ENCODE measurements at regions not wholly inside any gene's neighbourhood (a gene's known extent, or its start where the extent isn't known, plus 50 kb on each side); places are given as distances from the start of the nearest gene placed in this dataset.
"Not testable (repeated sequence)": the region's sequence is repeated elsewhere in the genome, so short reads cannot be mapped to it uniquely, and the experiment has no call there.

DNA sequence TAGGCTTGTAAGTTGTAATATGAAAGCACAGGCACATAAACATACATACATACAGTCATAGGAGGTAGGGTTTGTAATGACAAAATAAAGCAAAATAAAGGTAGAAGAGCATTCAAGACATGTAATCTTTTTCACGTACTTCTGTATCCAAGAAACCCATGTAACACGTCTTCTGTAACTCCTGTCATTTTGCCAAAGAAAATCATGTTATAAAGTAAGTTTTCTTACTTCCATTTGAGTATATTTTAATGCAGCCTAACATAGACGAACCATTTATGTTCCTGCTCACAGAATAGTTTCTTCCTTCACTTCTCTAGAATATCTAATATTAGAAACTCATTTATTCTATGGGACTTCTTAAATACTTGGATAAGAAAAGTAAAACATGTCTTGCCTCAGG is 1884.0 kb upstream of the CELF4 start:
- no peak for DNase-seq

DNA sequence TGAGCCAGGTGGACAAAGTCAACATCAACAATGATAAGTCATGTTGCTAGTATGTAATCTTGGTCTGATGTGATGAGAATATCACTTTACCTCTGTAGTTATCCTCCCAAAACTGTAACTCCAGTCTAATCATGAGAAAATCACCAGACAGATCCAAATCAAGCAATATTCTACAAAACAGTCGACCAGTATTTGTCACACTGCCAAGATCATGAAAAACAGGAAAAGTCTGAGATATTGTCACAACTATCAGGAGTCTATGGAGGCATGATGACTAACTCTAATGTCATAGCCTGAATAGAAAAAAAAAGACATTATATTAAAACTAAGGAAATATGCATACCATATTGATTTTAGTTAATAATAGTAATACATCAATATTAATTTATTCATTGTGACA is 1883.3 kb upstream of the CELF4 start:
- DNase-seq, result no peak

DNA sequence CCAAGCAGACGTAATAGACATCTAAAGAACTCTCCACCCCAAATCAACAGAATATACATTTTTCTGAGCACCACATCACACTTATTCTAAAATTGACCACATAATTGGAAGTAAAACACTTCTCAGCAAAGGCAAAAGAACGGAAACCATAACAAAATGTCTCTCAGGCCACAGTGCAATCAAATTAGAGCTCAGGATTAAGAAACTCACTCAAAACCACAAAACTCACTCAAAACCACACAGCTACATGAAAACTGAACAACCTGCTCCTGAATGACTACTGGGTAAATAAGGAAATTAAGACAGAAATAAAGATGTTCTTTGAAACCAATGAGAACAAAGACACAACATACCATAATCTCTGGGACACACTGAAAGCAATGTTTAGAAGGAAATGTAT is 1879.4 kb upstream of the CELF4 start:
- DNase-seq, result not testable (repeated sequence)

DNA sequence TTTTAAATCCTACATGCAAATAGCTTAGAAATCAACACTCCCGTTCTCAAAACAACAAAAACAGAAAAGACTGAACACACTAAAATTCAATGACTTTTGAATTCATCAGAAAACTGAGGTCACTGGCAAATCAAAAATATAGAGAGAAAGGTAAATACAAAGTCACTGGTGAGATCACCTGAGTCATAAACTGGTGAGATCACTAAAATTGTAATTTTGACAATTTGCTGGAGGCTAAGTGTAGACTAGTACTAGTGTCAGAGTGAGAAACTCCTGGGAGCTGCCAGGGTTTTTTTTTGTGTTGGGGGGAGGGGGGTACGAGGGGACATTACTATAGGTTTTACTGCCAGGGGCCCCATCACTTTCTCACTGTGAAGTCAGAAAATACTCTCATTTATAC is 1876.0 kb upstream of the CELF4 start:
- no peak for DNase-seq

DNA sequence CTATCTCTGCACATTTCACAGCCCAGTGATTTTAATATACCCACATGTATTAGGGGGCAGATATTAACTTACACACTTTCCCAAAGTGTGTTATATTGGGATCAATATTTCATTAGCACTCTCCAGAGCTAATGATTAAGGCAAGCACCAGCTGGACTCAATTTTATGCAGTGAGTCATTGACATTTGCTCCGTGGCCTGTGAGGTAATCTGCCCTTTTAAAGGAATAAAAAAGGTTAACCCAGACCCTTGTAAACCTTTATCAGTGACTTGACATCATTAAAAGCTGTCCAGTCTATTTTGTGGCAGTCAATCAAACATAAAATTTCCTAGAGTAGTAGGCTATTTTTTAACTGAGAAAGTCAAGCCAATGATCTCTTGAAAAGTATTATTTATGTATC is 1870.4 kb upstream of the CELF4 start:
- no peak for DNase-seq

DNA sequence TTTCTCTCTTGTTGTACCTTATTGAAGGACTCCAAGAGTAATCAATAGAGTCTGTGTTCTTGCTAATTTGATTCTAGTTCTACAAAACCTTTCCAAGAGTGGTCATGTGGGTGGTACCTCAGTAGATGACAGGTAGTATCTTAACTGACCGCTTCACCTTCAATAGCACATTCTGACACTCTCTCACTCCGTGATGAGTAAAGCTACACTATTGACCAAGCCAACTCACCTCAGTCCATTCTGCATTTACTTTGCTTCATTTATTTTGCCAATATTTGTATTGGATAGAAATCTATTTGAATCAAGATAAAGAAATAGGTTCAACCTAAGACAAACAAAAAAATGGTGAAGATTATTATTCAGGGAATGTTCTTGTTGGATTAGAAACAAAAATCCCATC is 1869.6 kb upstream of the CELF4 start:
- DNase-seq, result no peak

DNA sequence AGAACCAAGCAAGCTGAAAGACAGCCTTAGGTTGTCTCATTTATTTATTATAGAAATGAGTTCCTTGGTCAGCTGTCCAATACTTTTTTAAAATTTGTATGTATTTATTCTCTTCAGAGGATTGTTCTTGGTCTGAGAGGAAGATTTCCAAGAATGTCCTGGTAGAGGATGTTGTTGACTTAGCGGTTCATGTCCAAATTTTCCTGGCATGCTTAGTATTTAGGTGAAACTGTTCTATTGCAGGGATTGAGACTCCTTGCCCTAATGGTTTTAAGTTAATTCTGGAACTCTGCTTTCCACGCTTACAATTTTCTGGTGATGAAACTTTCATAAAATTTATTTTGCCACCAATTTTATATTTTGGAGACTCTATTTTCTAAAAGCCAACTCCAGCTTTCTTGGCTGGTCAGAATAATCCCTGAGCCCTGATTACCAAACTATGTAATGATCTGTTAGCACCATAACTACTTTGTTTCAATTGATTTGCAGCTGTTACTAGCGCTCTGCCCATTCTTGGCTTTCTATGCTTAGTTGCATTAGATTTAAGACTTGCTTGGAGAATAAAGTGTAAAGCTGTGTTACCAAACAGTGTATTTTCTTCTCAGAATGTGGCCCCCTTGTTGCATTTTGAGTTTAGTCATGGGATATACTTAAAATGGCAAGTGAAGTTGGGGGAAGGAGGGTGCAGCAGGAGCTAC is 1868.8 kb upstream of the CELF4 start:
- DNase-seq, result no peak

DNA sequence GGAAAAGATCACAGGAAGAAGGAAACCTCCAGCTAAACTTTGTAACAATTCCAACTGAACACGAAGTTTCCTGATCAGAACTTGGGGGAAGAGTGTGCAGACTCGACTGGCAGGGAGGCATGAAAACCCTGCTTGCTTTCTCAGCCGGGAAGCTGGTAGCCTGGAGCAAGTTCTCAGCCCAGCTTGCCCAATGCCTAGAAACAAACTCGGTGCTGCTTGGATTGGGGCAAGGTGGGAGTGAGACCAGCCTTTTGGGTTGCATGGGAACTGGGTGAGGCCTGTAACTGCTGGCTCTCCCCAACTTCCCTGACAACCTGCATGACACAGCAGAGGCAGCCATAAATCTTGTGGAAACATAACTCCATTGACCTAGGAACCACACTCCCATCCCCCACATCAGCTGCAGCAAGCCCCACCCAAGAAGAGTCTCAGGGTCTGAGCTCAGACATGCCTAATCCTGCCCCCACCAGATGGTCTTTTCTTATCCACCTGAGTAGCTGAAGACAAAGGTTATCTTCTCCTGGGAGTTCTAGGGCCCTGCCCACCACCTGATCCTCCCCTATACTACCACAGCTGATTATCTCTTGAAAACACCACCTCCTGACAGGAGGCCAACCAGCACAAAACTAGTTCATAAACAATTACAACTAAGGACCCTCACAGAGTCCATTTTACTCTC is 1859.7 kb upstream of the CELF4 start:
- no peak for DNase-seq

DNA sequence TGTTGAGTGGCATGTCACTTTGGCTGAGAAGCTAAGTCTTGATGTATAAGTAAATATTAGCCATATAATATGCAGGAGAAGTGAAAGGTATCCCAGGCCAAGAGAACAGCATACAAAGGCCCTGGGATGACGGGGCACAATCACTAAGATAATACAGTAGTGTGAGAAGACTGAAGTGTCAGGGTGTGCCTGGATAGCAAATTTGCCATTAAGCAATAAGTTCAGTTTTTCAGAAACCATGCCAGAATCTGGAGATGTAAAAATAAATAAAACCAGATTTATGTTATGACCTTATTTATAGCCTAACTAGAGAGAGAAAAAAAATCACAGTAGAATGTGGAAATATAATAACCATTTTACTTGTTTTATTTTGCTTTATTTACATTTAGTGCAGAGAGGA is 1858.7 kb upstream of the CELF4 start:
- DNase-seq, result no peak

DNA sequence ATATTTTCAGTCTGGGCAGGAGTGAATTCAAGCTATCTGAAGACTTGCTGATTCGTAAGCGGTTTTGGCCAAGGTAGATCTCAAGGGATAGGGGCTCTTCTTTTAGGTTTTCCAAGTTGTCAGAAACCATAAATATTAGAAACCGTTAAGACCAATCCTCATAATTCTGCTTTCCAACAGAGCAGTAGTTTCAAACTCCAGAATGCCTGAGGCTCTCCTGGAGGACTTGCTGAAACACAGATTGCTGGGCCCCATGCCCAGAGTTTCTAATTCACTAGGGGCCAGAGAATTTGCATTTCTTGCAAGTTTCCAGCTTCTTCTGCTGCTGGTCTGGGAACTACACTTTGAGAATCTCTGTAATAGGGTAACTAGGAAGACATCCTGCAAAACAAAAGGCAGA is 1855.7 kb upstream of the CELF4 start:
- no peak for DNase-seq

DNA sequence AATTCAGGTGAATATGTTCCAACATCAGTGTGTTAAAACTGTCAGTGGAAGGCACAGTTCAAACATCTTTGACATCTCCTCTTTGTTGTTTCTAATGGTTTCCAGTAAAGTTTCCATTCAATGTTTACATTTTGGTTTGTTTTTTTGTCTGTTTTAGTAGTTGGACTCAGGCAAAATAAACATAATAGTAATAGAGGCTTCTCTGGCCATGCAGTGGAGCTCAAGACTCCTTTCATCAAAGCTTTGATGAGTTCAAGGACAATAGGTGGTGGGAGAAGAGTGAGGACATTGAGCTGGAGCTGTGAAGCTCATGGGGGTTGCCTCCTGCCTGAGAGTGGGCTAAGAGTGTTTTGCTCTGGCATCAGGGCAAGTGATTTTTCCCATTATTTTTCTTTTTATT is 1853.7 kb upstream of the CELF4 start:
- DNase-seq, result no peak

DNA sequence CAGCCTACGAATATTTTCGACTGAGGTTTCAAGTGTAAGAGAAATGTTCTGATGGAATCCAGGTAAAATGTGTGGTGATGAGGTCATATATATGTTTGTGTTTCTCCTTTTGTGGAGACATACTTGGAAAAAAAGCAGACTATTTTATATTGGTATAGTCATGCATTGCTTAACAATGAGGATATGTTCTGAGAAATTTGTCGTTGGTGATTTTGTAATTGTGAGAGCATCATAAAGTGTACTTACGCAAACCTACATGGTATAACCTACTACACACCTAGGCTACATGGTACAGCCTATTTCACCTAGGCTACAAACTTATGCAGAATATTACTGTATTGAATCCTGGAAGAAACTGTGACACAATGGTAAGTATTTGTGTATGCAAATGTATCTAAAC is 1849.9 kb upstream of the CELF4 start:
- no peak for DNase-seq

DNA sequence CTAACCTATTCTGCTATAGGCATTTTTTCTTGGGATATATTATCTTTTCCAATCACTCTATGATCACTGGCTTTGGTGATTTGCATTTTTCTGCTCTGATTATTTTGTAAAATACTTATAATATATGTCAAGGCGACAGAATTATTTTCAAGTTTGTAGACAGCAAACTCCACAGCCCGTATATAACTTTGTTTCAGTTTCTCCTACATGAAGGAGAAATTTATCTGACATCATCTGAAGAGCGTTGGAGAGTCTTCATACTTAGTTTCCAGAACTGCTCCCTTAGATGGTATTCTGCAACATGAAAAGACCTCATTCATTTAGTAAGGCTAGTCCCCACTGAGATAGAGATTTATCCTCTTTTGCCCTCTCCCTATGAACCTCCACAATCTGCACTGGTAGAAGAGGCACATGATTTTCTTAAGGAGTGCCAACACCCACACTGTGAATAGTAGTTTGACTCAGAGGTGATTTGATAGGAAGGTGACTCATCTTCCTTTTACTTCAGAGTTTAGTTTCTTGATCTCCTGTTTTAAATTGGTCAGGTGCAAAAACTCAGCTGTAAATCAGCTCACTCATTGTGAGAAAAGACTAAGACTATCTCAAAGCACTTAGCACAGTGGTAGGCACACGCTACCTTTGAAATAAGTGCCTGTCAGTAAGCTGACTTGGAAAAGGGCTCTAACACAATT is 1848.6 kb upstream of the CELF4 start:
- DNase-seq, result no peak

DNA sequence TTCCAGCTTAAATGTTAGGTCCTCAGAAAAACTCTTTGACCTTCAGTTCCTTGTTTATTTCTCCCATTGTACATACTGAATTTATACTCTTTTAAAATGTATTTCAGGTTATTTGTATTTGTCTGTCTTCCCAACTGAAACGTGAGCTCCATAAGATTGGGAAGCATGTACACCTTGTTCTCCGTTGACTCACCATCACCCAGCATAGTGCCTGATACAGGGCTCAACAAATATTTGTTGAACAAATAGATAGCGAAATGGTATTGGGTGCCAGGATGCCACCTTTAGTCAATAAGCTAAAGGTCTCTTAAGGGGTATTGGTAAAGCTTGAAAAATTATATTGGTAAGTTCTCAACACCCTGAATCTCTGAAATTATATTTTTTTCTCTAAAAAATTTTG is 1841.3 kb upstream of the CELF4 start:
- DNase-seq, result no peak

DNA sequence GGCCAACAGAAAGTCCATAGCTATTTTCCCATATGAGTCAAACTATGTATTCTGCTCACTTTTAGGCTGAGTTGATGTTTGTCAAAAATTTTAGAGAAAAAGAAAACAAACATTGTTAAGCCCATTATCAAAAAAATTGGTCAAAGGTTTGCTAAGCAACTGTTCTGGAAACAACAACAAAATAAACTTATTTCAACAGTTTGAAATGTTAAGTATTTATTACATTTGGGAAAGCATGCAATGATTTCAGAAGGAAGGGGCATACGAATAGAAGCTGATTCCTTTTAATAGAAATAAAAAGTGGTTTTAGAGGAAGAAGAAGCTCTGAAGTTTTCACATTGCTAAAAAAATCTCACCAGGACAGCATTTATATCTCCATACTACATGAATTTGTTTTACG is 1837.5 kb upstream of the CELF4 start:
- DNase-seq, result no peak

DNA sequence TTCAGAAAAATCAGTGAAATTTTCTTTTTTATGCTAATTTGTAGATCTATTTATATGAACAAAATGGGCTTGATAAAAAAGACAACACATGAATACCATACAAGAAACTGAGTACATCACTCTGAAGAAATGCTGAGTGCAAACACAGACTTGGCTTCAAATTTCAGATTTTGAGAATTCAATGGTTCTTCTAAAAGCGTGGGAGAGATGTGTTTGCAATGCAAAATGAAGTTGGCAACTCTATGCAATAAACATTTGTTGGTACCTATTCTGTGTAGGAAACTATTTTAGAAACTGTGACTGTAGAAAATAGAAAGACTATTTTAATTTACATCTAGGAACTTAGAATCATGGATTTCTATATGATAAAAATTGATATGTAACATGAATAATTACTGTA is 1834.1 kb upstream of the CELF4 start:
- no peak for DNase-seq

DNA sequence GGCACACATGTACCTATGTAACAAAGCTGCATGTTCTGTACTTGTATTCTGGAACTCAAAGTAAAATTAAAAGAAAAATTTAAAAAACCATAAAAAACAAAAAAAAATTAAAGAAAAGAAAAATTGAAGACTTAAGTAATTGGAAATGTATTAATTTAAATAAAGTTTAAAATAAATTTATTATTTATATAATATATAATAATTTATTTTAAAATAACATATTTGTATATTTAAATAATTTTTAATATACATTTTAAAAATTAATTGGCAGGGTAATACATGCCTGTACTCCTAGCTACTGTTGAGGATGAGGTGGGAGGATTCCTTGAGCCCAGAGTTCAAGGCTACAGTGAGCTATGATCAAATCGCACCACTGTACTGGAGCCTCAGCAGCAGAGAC is 1830.6 kb upstream of the CELF4 start:
- DNase-seq, result no peak

DNA sequence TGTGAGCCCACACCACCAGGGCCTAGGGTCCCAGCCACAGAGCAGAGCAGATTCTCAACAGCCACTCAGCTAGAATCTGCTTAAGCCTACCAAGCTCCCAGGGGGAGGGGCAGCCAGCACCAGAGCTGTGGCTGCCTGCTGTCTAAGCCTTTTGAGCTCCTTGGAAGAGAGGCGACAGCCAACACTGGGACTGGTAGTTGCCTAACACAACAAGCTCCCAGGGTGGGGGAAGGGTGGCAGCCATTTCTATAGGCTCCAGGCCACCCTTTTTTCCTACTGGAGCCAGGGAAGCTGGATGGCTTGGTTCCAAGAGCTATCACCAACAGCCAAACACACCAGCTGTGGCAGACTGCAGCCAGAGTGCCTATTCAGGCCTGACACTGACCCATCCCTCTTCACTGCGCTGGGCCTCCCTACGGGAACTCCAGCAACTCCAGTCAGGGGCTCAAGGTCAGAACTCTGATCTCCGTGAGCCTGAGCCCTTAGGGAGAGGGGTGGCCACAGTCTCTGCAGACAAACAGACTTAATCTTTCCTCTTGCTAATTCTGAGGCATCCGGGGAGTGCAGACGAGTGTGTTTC is 1824.3 kb upstream of the CELF4 start:
- no peak for DNase-seq

DNA sequence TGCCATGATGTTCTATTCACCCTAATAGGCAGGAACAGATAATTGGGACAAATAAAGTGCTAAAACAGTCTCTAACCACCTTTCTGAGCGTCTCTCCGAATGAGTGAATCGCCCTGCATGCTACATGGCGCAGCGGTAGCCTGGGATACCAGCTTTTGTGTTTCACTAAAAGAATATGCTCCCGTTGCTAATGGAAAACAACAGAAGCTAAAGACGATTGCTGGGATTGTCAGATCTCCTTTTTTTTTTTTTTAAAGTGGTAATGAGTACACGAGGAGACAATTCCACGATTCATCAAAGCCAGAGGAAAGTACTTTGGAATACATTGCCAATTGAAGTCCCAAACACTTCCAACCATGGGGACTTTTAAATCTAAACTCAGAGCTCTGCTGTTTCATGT is 1815.3 kb upstream of the CELF4 start:
- no peak for DNase-seq

DNA sequence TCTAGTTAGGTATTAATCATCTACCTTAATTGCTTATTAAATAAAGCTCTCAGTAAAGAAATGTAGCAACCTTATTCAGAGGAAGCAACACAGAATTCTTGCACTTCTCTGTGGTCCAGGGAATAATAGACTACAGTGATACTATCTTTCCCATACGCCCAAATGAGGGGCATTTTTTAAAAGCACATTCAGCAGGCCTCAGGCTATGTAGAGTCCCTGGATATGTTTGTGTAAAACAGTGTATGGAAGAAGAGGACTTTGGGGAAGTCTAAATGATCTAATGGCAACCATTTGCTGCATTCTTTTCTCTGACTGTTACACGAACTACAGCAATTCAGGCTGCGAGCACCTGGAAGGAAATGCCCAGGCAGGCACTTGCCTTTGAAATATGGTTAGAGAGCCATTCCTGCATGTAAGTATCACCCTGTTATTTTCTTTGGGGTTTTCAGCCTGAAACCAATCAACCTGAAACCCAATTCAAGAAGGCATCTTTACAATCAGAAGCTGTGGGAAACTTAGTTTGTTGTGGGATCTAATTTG is 1814.7 kb upstream of the CELF4 start:
- no peak for DNase-seq

DNA sequence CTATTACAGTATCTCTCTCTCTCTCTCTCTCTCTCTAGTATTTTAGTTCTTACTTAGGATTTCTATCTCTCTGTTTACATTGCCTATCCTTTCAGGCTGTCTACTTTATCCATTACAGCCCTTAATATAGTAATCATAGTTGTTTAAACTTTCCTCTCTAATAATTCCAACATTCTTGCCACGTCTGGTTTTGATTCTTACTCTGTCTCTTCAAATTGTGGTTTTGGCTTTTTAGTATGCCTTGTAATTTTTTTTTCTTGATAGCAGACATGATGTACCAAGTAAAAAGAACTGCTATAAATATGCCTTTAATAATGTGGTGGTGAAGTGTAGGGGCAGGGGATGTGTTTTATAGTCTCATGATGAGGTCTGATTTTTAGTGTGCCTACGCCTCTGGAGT is 1809.5 kb upstream of the CELF4 start:
- no peak for DNase-seq

DNA sequence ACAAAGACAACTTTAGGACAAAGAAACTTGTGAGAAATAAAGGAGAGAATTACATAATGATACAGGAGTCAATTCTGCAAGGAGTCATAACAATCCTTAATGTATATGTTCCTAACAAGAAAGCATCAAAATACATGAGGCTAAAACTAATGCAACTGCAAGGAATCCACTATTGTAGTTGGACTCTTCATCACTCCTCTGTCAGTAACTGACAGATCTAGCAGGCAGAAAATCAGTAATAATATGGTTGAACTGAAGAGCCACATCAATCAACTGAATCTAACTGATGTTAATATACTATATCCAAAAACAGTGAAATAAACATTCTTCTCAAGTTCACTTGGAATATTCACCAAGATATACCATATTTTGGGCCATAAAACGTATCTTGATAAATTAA is 1806.4 kb upstream of the CELF4 start:
- DNase-seq, result no peak

DNA sequence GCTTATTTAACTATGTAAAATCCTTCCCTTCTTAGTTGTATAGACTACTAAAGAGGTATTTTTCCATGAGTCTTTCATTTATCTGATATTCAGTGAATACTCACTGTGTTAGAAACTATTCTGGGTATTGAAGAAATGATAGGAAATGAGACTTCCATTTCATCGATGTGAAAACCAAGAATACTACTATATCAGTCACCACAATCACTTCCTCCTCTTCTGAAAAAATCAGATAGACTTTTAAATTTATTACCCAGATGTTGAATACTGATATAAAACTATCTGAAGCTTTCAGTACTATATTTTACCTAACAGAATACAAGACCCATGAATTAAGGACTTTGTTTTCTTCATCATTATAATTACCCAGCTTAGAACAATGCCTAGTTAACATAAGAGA is 1801.1 kb upstream of the CELF4 start:
- DNase-seq, result no peak
